ENCODE measurements at regions not wholly inside any gene's neighbourhood (a gene's known extent, or its start where the extent isn't known, plus 50 kb on each side); places are given as distances from the start of the nearest gene placed in this dataset.

DNA sequence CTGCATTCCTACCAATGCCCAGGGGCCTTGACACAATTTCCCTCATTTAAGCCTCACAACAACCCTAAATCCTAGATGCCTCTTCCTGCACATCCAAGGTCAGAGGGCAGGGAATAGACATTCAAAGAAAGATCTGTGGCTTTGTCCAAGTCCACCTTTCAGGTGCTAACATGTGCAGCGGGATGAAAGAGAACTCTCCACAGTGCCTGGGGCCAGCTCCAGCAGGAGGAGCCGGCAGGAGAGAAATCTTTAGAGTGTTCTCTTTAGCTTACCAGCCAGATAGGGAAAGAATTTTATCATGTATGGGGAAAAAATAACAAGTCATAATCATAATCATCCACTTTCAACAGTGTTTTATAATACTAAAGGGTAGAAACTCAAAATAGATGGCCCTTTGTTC lies 319.7 kb downstream of the MATN1 start:
- no peak for DNase-seq

DNA sequence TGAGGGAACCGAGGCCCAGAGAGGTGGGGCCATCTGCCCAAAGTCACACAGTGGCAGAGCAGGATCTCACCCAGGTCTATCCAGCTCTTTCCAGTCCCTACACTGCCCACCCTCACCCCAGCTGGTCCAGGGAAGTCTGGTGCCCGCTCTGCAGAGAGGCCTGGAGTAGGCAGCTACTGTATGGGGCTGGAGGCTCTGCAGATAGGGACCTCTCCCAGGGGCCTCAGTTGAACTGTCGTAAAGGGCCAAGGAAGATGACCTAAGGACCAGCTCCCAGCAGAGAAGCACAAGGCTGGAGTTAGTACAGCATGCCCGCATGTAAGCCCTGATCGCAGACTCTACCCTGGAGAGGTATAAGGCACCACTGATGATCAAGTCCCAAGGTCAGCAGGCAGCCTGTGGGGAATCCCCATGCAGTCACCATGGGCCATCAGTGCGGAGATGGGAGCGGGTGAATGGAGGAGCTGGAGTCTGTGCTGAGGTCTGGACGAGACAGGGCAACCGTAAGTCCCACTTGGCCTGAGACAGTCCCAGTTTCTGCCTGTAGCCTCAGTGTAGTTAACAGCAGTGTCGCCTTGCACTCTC lies 320.2 kb downstream of the MATN1 start:
- DNase-seq = no peak

DNA sequence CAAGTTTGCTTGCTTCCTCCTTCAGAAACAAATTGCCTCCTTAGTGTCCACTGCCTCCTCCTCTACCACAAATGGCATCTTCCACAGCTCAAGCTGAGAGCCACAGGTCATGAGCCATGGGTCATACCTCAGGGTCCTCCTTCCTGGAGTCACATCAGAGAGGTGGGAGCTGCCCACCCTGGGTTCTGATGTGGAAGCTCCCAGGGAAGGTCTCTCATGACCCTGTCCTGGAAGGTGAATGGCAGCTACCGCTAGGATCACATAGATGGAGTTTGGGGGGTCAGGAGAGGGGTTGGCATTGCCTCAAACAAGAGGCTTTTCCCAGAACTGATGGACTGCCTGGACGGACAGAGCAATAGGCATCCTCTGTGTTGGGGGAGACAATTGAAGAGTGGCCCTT lies 321.4 kb downstream of the MATN1 start:
- DNase-seq = no peak

DNA sequence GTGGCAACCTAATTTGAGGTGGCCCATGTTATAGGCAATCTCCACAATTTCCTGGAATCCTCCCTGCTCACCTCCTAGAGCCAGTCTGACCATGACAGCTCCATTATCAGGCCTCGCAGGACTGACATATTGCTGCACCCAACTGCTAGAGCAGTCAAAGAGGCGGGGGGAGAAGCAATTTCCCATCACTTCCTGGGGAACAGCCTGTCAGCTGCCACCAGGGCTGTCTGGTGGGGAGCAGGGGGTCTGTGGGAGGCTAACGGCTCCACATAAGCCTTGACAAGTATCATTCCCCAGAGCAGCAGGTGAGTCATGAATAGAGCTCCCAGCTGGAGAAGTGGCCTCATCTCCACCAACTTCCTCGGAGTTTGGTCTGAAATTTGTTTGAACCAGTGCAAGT lies 322.9 kb downstream of the MATN1 start:
- DNase-seq = no peak

DNA sequence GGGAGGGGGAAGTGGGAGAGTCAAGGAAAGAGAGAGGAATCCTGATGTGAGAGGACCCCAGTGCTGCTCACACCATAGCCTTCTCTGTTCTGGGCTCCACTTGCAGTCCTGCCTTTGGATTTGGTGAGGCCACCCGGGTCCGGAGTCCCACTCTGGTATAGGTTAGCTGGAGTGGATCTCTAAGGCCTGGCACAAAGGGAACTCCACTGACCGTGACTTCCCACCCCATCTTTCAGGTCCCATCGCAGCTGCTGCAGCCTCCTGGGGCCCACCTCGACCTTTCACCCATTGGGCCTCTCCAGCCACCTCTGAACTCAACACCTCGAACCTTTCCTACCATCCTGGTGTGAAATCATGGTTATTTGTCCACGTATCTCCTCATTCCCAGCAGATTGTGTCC lies 324.4 kb downstream of the MATN1 start:
- no peak for DNase-seq

DNA sequence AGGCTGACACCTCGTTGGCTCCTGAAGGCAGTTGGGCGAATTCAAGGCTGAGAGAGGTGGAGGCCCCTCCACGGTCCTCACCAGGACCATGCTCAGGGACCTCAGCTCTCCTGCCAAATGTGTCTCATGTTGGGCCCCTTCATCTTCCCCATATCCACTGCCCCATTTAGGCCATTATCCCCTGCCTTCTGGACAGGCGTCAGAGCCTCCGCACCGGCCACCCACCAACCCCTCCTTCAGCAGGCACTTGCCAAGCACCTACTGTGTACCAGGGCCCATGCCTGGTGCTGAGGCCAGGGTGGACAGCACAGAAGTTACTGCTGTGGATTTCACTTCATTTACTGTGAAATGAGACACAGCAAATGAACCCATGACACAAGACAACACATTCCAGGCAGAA lies 325.8 kb downstream of the MATN1 start:
- no peak for DNase-seq

DNA sequence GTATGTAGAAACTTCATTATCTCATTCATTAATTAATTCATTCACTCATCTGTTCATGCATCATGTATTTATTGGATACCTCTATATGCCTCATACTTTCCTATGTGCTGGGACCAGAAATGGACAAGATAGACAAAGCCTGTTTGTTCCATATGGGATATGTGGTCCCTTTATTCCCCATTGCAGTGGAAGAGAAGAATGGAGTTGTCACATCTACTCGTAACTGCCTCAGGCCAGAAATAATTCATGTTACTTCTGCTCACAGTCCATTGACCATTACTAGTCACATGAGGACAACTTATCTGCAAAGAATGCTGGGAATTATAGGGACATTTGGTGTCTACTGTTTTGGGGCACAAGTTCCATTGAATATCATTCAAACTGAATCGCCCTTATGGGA lies 327.8 kb downstream of the MATN1 start:
- no peak for DNase-seq

DNA sequence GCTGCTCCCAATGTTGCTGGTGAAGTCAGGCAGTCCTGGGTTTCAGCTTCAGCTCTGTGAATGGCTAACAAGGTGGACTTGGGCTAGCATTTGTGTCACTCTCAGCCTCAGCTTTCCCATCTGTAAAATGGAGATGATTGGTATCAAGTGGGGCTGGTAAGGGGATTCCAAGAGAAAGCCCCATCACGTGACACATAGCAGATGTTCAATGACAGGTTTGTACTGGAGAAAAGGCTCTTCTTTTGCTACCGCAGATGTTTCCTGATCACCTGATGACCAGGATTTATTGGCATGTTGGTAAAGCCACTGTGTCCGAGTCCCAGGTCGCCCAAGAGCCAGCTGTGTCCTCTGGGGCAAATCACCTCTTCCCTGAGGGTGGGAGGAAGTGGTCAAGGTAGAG lies 335.0 kb downstream of the MATN1 start:
- no peak for DNase-seq

DNA sequence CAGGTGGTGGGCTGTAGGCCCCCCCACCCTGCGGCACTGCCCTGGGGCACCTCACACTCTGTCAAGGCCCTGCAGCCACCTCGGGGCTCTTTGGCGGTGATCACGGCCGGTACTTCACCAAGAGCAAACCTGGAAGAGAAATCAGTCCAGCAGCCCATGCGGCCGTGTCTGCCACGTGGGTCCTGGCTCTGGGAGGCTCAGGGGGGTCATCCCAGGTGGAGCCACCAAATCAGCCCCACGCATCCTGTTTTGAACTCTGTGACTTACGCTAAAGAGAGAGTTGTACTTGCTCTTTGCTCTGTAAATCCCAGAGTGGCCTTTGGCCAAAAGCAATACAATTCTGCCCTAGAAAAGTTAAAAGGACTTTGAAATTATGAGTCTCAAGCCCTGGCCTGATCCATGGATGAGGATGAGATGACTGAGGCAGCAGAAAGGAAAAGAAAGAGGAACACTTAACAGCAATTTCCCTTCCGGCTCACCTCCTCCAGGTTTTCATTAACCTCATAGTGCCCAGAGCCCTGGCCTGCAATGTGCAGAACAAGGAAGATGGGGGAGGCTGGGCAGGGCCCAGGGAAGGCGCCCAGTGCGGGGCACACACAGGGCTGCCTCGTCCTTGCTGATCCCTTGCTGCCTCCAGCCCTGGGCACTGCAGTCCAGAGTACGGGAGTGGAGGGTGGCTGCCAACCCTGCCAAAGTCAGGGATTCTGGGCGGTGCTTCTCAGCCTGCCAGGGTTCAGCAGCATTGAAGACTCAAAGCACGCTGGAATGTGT lies 337.0 kb downstream of the MATN1 start:
- DNase-seq = no peak

DNA sequence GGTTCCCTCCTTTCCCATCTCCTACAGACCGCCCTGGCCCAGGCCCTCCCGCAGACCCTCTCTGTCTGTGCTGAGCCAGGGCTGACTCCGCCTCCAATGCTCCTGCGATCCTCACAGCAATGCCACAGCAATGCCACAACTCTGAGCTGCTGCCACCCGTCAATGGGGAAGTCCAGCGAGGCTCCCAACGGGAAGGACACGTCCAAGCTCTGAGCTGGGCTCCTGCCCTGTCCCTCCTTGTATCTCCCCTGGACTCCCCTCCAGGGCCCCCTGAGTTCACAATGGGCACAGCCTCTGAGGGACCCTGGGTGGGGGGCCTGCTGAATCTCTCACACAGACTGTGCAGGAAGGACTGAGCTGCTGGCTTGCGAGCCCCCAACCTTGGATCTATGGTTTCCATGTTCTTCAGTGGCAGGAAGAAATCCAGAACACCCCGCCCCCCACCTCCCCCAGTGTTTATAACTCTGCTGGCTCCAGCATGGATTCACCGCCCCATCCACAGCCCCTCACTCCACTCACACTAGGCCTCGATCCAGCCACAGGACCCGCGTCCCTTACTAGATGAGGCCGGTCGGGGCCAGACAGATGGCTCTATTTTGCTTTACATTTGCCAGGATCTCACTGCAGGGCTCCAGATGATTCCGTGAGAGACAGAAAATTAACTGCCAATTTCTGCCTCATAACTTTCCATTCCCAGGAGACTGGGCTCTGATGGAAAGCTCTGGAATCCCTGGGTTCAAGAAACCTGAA lies 338.0 kb downstream of the MATN1 start:
- no peak for DNase-seq

DNA sequence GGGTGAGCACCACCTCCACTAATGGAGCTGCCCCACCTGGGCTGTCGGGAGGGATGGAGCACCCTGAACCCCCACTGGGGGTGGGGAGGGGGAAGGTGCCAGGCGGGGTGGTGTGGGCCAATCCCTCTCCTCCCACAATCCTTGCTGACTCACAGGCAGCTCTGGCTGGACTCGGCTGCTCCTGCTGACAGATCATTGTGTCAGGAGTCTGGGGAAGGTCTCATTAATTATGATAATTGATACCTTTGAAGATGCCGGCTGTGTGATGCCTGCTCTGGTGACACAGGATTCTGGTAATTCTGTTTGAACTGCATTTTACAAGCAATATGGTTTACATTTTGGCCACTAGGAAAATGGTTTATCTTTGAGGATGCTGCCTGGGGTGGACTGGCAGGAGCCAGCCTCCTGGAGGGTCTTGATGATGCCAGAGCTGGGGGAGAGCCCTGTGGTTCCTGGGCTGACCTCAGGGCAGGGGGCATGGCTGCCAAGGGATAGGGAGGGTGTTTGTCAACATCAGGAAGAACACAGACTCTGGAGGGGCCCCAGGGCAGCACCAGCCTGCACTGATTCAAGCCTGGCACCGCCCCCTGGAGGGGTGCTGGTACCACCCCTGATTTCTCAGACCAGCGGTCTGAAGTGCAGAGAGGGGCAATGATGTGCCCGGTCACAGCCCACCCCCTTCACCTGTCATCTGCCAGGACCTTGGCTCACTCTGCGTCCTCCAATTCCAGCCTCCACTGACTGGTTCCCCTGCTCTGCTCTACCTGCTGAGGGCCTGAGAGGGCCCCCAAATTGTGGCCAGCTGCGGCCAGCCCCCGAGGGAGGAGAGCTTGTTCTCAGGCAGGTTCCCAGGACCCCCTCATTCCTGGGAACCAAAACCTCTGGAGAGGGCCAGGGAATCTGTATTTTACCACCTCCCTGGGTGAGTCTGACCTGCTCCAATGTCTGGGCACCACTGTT lies 338.8 kb downstream of the MATN1 start:
- no peak for DNase-seq

DNA sequence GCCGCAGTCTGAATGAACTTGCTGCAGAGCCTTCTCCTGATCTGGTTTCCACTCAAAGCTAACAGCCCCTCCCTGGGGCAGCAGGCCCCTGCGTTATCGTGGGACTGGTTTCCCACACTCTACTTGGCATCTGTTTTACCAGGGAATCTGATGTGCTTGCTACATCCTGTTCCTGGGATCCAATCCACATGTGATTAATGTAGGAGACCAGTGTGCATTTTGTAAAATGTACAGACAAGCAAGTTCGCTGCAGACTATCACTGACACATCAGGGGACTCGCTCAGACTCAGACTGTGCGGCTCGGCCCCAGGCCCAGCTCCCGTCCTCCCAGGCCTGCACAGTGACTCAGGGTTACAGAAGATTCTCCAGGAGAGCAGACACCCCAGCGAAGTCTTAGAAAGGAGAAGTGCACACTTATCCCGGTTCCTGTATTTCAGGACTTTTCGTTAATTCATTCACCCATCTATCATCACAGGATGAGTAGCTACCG lies 340.1 kb downstream of the MATN1 start:
- no peak for DNase-seq

DNA sequence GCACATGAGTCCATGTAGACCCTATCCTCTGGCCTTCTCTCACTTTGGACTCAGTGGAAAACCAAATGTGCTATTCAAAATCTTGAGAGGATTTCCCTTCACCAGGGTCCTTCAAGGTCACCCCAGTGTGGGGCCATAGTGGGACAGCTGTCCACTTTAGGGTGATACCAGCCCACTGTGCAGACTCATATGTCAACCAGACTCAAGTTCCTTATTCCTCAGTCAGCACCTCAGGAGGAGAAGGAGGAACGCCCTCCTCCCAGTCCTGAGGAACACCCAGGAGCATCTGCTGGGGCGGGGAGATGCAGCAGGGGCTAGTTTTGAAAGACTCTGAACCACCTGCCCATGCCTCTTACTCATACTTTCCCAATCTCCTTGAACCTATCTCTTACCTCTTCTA lies 340.9 kb downstream of the MATN1 start:
- DNase-seq = no peak

DNA sequence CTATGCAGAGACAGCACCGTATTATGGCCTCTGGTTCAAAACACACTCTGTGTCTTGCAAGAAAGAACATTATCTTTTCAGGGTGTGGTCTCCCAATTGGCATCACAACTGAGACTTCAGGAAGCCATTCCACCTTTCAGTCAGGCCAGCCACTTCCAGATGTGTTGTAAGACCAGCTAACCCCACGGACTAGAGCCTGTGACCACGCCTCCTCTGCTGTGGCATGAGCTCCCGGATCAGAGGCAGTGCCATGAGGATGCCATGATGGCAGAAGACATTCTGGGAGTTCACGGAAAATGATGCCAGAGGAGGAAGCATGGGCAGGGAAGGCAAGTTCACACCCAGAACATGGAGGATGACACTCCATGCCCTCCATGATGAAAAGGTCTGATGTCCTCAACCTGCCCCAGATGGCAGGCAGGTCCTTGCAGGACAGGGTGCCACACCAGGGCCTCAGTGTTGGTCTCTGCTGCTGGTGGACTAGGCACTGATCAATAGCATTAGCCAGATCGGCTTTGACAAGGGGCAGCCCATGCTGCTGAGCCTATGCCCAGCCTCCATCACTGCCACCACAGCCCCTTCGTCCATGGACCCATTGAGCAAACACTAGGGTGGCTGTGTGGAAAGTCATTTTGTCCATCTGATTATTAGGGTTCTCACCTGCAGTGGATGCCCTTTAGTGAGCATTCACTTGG lies 341.6 kb downstream of the MATN1 start:
- no peak for DNase-seq

DNA sequence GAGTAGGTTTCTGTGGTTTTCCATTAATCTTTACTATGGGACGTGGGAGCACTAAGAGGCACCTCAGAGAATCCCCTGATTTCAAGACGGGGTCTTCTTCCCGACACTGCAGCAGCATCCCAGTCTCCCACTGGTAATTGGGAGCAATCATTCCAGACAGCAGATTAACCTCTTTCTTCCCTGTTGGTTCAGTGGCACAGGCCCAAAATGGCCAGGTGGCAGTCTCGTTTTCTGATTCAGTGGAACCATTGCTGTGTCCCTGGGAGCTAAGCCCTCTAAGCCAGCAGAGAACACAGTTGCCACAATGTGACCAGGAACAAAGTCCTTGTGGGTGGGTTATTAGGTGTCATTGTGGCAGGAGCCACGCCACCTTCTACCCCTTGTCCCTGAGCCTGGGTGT lies 342.1 kb downstream of the MATN1 start:
- no peak for DNase-seq

DNA sequence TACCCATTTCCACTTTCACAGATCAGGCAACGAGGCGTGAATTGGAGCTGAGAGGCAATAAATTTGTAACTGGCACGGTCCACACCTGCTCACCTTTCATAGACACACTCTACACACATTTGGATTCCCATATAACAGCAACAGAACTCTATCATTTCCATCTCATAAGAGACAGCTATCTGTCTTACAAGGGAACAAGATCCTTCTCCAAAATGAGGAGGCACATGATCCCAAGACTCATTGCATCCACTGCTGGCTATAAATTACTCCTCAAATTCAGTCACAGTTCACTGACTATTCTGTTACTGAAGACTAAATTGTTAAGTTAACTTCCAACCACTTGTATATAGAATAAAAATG lies 342.8 kb downstream of the MATN1 start:
- DNase-seq = no peak

DNA sequence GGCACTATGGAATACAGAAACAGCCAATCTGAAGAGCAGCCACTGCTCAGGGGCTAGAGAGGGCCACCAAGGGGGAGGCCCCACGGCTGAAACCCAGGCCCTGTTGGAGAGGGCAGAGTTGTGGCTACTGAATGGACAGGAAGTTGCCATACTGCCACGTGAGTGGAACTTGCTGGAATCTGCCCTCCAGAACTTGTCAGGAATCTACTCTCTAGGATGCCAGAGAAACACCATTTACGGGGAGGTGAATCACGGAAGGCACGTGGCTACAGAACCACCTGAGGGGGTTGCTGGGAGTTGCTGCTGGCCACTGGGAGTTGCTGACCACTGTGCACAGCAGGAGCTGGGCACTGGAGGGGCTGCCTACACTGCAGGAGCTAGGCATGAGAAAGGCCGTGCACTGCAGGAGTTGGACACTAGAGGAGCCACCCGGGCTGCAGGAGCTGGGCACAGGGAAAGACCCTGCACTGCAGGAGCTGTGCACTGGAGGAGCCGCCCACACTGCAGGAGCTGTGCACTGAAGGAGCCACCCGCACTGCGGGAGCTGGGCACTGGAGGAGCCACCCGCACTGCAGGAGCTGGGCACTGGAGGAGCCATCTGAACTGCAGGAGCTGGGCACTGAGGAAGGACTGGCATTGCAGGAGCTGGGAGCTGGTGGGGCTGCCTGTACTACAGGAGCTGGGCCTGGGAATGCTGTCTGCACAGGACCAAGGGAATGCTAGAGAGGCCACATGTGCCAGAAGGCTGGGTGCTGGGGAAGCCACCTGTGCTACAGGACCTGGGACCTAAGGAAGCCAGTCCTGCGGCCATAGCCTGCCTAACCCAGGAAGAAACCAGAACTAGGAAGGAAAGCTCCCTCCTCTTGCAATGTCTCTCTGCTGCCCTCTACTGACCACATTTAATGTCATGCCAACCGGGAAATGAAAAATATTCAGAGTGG lies 343.4 kb downstream of the MATN1 start:
- peak; percentile 65 for DNase-seq

DNA sequence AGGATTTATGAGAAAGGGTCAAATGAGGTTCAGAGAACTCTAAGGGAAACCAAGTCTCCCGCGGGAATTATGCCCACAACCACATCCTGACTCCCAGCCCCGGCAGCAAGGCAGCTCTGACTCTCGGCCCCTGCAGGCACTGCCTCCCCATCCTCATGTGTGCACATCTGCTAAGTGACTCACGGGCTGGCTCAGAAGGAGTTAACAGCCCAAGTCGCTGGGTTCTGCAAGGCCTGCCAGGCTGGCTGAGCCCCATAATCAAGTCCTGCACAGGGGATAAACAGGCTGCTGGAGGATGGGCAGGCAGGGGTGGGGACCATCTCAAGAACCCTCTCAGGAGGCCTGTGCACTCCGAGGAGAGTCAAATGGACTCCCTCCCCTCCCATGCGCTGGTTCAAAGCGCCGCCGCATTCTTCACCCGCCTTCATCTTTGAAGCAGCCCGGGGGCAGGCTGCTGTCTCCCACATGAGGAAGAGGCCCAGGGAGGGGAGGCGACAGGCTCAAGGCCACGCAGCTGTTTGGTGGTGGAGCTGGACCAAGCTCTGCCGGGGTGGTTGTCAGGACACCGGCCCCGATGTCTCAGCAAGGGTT lies 344.3 kb downstream of the MATN1 start:
- DNase-seq = peak; percentile 95

DNA sequence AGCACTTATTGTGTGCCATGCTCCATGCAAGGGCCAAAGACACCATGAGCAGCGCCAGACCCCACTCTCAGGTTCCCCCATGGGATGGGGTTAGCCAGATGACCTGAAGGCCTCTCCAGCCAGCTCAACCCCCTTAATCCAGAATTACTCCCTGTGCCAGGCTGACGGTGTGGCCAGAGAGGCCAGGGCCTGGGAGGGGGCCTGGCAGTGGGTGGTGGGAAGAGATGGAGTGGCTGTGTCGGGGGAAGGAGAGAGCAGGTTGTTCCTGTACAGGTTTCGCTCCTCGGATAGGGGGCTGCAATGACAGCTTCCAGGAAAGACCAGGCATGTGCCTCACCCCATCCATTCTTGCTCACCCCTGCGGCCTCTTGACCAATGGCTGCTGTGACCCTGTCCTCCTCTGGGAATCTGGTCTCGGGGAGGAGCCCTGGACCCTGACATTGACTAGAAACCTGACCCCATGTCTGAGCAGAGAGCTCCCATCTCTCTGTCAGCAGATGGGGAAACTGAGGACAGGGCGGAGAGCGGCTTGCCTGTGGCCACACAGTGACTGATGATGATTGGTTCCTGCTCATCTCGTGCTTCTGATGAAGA lies 345.3 kb downstream of the MATN1 start:
- no peak for DNase-seq
